ENCODE measurements at regions not wholly inside any gene's neighbourhood (a gene's known extent, or its start where the extent isn't known, plus 50 kb on each side); places are given as distances from the start of the nearest gene placed in this dataset.
A peak's percentile ranks its signal among the peaks of the same experiment; 100 is the strongest.
"Not testable (repeated sequence)": the region's sequence is repeated elsewhere in the genome, so short reads cannot be mapped to it uniquely, and the experiment has no call there.

GRCh38 chr16:29612381-29613306 lies 50.4 kb upstream of the SPN start:
- DNase-seq = peak in 1 of 2 experiments; percentile 12
- H3K9me3 ChIP-seq (replicated peaks); H3K36me3 ChIP-seq; H3K27me3 ChIP-seq; H3K4me1 ChIP-seq: not testable (repeated sequence)
- H3K27ac ChIP-seq = peak overlapping the region; percentile 89
- H3K4me3 ChIP-seq = peak overlapping the region; percentile 99
